ENCODE measurements at regions not wholly inside any gene's neighbourhood (a gene's known extent, or its start where the extent isn't known, plus 50 kb on each side); places are given as distances from the start of the nearest gene placed in this dataset.

GRCh38 chr6:73898599-73898998, 202.6 kb downstream of the CD109 start:
- DNase-seq = no peak

GRCh38 chr6:73893696-73894095, 197.7 kb downstream of the CD109 start:
- DNase-seq = no peak

GRCh38 chr6:73888050-73888449, 192.0 kb downstream of the CD109 start:
- no peak for DNase-seq

GRCh38 chr6:73885393-73885792, 189.4 kb downstream of the CD109 start:
- DNase-seq = no peak

- DNase-seq = no peak
These were observed 188.5 kb downstream of the CD109 start for GRCh38 chr6:73884540-73884939.

- no peak for DNase-seq
These were observed 183.7 kb downstream of the CD109 start for GRCh38 chr6:73879501-73880293.

- DNase-seq = no peak
These were observed 182.4 kb downstream of the CD109 start for GRCh38 chr6:73878403-73878802.

Measured in NCI-H1694 (cell line).